HepG2 (cell line): ENCODE measurements at regions not wholly inside any gene's neighbourhood (a gene's known extent, or its start where the extent isn't known, plus 50 kb on each side); places are given as distances from the start of the nearest gene placed in this dataset.
"Not testable (repeated sequence)": the region's sequence is repeated elsewhere in the genome, so short reads cannot be mapped to it uniquely, and the experiment has no call there.

Experiments
- ATAC-seq: fragments of 200-7000 bp; cut with Tn5 transposase; 3 replicates; pipeline ENCODE4 v1.9.1; 2020; ENCODE audit warnings: mild to moderate bottlenecking, moderate library complexity
- BruUV-seq: library from RNA; stranded (reverse); fragments of 400-500 nt; replicated peaks from 2 replicates; lab custom pipeline; 2021; lab: Mats Ljungman, UMichigan
- CTCF ChIA-PET: fragments of 300-600 bp; formaldehyde crosslinking; extraction: SDS; loops from one replicate; lab custom pipeline; 2021; ENCODE audit warnings: low total read pairs, inconsistent platforms, low intra/inter-chr PET ratio; lab: Yijun Ruan, JAX
- POLR2A ChIA-PET: fragments of 350-600 bp; sonication (Branson Sonifier 250); formaldehyde crosslinking; loops from one replicate; lab custom pipeline; 2020; ENCODE audit warnings: antibody characterized with exemption, inconsistent platforms; lab: Yijun Ruan, JAX
- DNase-seq: peaks from one replicate; pipeline ENCODE4 v3.0.0-alpha.2; 2015; ENCODE audit warnings: low spot score
- FAIRE-seq: peaks from 3 replicates; lab custom pipeline; 2011; peaks lifted over from hg19 to GRCh38; lab: Jason Lieb, UNC
- H2AFZ ChIP-seq: one replicate; pipeline ENCODE4 v1.6.1; 2011; ENCODE audit warnings: low read length, inconsistent platforms
- H3K27ac ChIP-seq: fragments of 300-600 bp; 3 replicates; pipeline ENCODE4 v1.8.0; 2011; ENCODE audit warnings: mixed run types, mild to moderate bottlenecking, mixed read lengths, low read length, inconsistent platforms; ENCODE audit not compliant: insufficient read depth; ENCODE audit errors: extremely low read length
- H3K27me3 ChIP-seq, 2 experiments: fragments of 200-600 bp in 1 of 2; 2 replicates in 1 of 2; 3 replicates in 1 of 2; pipeline versions ENCODE4 v1.6.0 to v1.8.0; 2011; ENCODE audit warnings: low read length in 2 of 2, mild to moderate bottlenecking in 2 of 2, moderate library complexity in 2 of 2, inconsistent platforms in 1 of 2; ENCODE audit not compliant: insufficient read depth in 2 of 2, control insufficient read depth in 1 of 2
- H3K36me3 ChIP-seq, 2 experiments: fragments of 200-600 bp in 1 of 2; replicated peaks in 1 of 2; 2 replicates in 1 of 2; 3 replicates in 1 of 2; pipeline versions ENCODE4 v1.5.1 to v1.8.0; 2011; ENCODE audit warnings: low read length in 2 of 2, inconsistent platforms in 1 of 2; ENCODE audit not compliant: insufficient read depth in 2 of 2, control insufficient read depth in 1 of 2
- H3K4me1 ChIP-seq: 2 replicates; pipeline ENCODE4 v1.5.1; 2012; ENCODE audit warnings: low read length, inconsistent platforms; ENCODE audit not compliant: insufficient read depth
- H3K4me2 ChIP-seq: 2 replicates; pipeline ENCODE4 v1.6.0; 2011; ENCODE audit warnings: low read depth, low read length, inconsistent platforms
- H3K4me3 ChIP-seq, 3 experiments: fragments of 200-600 bp in 1 of 3; sonication (generic), shearing (Covaris generic) in 1 of 3; replicated peaks in 1 of 3; 2 replicates each; pipeline ENCODE4 v1.5.1; 2011 to 2016; ENCODE audit warnings: low read length in 3 of 3, inconsistent platforms in 2 of 3, low read depth in 2 of 3, mild to moderate bottlenecking in 2 of 3, control low read depth in 1 of 3, mixed read lengths in 1 of 3; ENCODE audit not compliant: insufficient read depth in 1 of 3
- H3K79me2 ChIP-seq: one replicate; pipeline ENCODE4 v1.6.1; 2011; ENCODE audit warnings: low read length, inconsistent platforms; ENCODE audit not compliant: insufficient read depth
- H3K9ac ChIP-seq: 2 replicates; pipeline ENCODE4 v1.6.0; 2011; ENCODE audit warnings: mild to moderate bottlenecking, low read depth, low read length, inconsistent platforms; ENCODE audit not compliant: insufficient read depth
- H3K9me3 ChIP-seq: 2 replicates; pipeline ENCODE4 v1.5.1; 2012; ENCODE audit warnings: mild to moderate bottlenecking, low read length
- H4K20me1 ChIP-seq: 2 replicates; pipeline ENCODE4 v1.6.0; 2011; ENCODE audit warnings: inconsistent platforms, mild to moderate bottlenecking, low read length, moderate library complexity; ENCODE audit not compliant: insufficient read depth
- EHMT2 ChIP-seq: fragments of 200-600 bp; sonication (generic); IDR thresholded peaks from 2 replicates; pipeline ENCODE4 v1.7.0; 2017; ENCODE audit warnings: antibody characterized with exemption, low read depth, low read length, borderline replicate concordance
- PITX1 ChIP-seq: sonication (generic); formaldehyde crosslinking; IDR thresholded peaks from 2 replicates; pipeline ENCODE4 v1.5.1; 2020; ENCODE audit warnings: mild to moderate bottlenecking, missing genetic modification reagents
- POLR2AphosphoS2 ChIP-seq: IDR thresholded peaks from 2 replicates; pipeline ENCODE4 v1.6.1; 2011; ENCODE audit warnings: low read depth, low read length, improper control_type of control experiment
- SMAD3 ChIP-seq: sonication (generic); formaldehyde crosslinking; IDR thresholded peaks from 2 replicates; pipeline ENCODE4 v1.4.0; 2020; ENCODE audit warnings: missing genetic modification reagents
- WGBS: methylation state at CpG from one replicate; pipeline ENCODE4 v1.1.6; 2017; ENCODE audit warnings: low lambda C conversion rate; 5-methylcytosine and 5-hydroxymethylcytosine counted together
- in situ Hi-C: cut with HindIII; loops from 2 replicates; pipeline ENCODE4 v1.10.0; 2017; ENCODE audit warnings: low pct_unique_long_range_greater_than_20kb; ENCODE audit not compliant: extremely low pct_ligation_motif_present
- intact Hi-C: fragments of 100-400 bp; cut with micrococcal nuclease; formaldehyde crosslinking; loops from one replicate; pipeline ENCODE4 v1.10.0; 2022; ENCODE audit not compliant: unreplicated experiment

- H3K9ac ChIP-seq: no peak overlapping the region
- ChIA-PET POLR2A (no interaction called here), CTCF (no interaction called here)
- H3K36me3 ChIP-seq: no peaks in the 10 kb centered on the region
- no peaks in the 10 kb centered on the region for H3K27me3 ChIP-seq
- H3K4me1 ChIP-seq: no peaks in the 10 kb centered on the region
- BruUV-seq: no TSS peak
- ATAC-seq: no peak
- intact Hi-C loops (no loop called here), in situ Hi-C loops (no loop called here)
- 21% methylated on average over 4 of the region's 9 CpGs for WGBS
- no peaks in the 10 kb centered on the region for H3K79me2 ChIP-seq
- no peak for DNase-seq
- TF ChIP-seq SMAD3 (CRISPR knock-in tag) (no peak), EHMT2 (no peak), PITX1 (no peak), POLR2AphosphoS2 (no peak)
- H4K20me1 ChIP-seq: no peaks in the 10 kb centered on the region
- no peak for FAIRE-seq
- H3K4me3 ChIP-seq: no peak overlapping the region
- no peak overlapping the region for H3K27ac ChIP-seq
- no peaks in the 10 kb centered on the region for H3K9me3 ChIP-seq
- H2AFZ ChIP-seq: no peak overlapping the region
- H3K4me2 ChIP-seq: no peak overlapping the region
Observed at GRCh38 chr15:22237891-22238275, 157.6 kb downstream of the OR4M2 start.

- ATAC-seq, FAIRE-seq: not testable (repeated sequence)
Observed at GRCh38 chr15:22238276-22238958, 158.1 kb downstream of the OR4M2 start.

GRCh38 chr15:22238959-22239805 lies 158.9 kb downstream of the OR4M2 start:
- H3K27ac ChIP-seq, H2AFZ ChIP-seq, POLR2A ChIA-PET, H3K79me2 ChIP-seq, CTCF ChIA-PET, H3K27me3 ChIP-seq, H3K36me3 ChIP-seq, H3K9ac ChIP-seq, intact Hi-C loops, H3K9me3 ChIP-seq, ATAC-seq, H3K4me1 ChIP-seq, H3K4me3 ChIP-seq, H4K20me1 ChIP-seq, DNase-seq, H3K4me2 ChIP-seq, BruUV-seq, FAIRE-seq, in situ Hi-C loops: not testable (repeated sequence)
- WGBS: 37% methylated on average over 12 of the region's 22 CpGs

More at GRCh38 chr15:22238276-22238958, 158.1 kb downstream of the OR4M2 start:
- H2AFZ ChIP-seq, intact Hi-C loops, H3K36me3 ChIP-seq, CTCF ChIA-PET, H3K27me3 ChIP-seq, H4K20me1 ChIP-seq, H3K9me3 ChIP-seq, BruUV-seq, H3K9ac ChIP-seq, DNase-seq, POLR2A ChIA-PET, H3K4me3 ChIP-seq, H3K79me2 ChIP-seq, H3K4me2 ChIP-seq, in situ Hi-C loops, H3K27ac ChIP-seq, H3K4me1 ChIP-seq: not testable (repeated sequence)
- 28% methylated on average over 6 of the region's 20 CpGs for WGBS
